Large intestine (tissue), 3 donors: ENCODE measurements at regions not wholly inside any gene's neighbourhood (a gene's known extent, or its start where the extent isn't known, plus 50 kb on each side); places are given as distances from the start of the nearest gene placed in this dataset.
"Not testable (repeated sequence)": the region's sequence is repeated elsewhere in the genome, so short reads cannot be mapped to it uniquely, and the experiment has no call there.

Source experiments
- DNase-seq, 2 donors: peaks; one replicate each; pipeline versions ENCODE4 v3.0.0 to v3.0.0-alpha.2; 2013
- H3K27ac ChIP-seq: one replicate; pipeline ENCODE4 v1.5.1; 2013; ENCODE audit warnings: low read length
- H3K27me3 ChIP-seq: 2 replicates; pipeline ENCODE4 v1.6.1; 2013; ENCODE audit warnings: low read length; ENCODE audit not compliant: control insufficient read depth, insufficient read depth
- H3K36me3 ChIP-seq: 2 replicates; pipeline ENCODE4 v1.6.1; 2013; ENCODE audit warnings: low read length; ENCODE audit not compliant: control insufficient read depth, insufficient read depth
- H3K4me1 ChIP-seq: one replicate; pipeline ENCODE4 v1.6.1; 2013; ENCODE audit warnings: low read length; ENCODE audit not compliant: control insufficient read depth, insufficient read depth
- H3K4me3 ChIP-seq: one replicate; pipeline ENCODE4 v1.5.1; 2013; ENCODE audit warnings: low read length
- H3K9me3 ChIP-seq: one replicate; pipeline ENCODE4 v1.6.1; 2013; ENCODE audit warnings: mild to moderate bottlenecking, low read depth, low read length, moderate library complexity; ENCODE audit not compliant: control insufficient read depth
- WGBS: methylation state at CpG from one replicate; pipeline ENCODE4 v1.1.5; 2013; ENCODE audit warnings: low lambda C conversion rate; ENCODE audit not compliant: insufficient coverage; 5-methylcytosine and 5-hydroxymethylcytosine counted together

DNA sequence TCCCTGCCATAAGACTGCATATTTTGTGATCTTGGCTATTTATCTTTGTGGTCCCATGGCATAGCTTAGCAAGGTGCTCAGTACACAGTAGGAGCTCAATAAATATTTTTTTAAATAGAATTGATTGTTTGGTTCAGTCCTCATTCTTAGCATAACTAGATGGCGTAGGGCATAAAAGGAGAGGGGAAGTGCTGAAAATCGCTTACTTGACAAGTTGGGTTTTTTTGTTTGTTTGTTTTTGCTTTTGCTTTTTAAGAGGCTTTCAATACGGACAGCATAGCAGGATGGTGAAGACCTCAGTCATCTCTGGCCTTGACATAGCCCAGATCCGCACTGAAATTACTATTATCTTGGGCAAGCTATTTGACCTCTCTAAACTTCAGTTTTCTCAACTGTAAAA, 86.6 kb upstream of the RANBP3L start:
- Histone ChIP-seq H3K36me3 (no peaks in the 10 kb centered on the region), H3K27ac (no peak overlapping the region), H3K9me3 (no peaks in the 10 kb centered on the region), H3K4me1 (no peaks in the 10 kb centered on the region), H3K4me3 (no peak overlapping the region), H3K27me3 (no peaks in the 10 kb centered on the region)
- DNase-seq, result no peak
- 67% methylated on average over 1 of the region's 4 CpGs for WGBS

DNA sequence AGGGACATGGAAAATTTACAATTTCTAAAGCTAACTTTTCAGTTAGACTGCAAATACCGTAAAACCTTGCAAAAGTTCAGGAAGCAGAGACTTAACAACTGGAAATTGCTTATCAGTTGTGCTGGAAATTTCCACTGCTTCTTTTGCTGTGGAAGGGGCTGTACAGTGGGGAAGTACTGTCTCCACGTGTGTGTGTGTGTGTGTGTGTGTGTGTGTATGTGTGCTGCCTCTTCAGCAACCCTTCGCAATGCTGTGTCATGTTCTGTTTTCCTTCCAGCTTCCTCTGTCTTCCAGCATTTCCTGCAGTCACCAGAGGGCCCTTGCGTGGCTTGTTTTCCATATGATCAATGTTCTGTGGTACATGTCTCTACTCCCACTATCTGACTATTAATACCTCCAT, 87.5 kb upstream of the RANBP3L start:
- no peak overlapping the region for H3K4me3 ChIP-seq
- no peaks in the 10 kb centered on the region for H3K9me3 ChIP-seq
- no peaks in the 10 kb centered on the region for H3K27me3 ChIP-seq
- no peak overlapping the region for H3K27ac ChIP-seq
- no peak for DNase-seq
- H3K4me1 ChIP-seq, result no peaks in the 10 kb centered on the region
- H3K36me3 ChIP-seq, result no peaks in the 10 kb centered on the region
- 100% methylated on average over 1 of the region's 4 CpGs for WGBS

- H3K4me3 ChIP-seq, result no peak overlapping the region
- no peaks in the 10 kb centered on the region for H3K4me1 ChIP-seq
- no peaks in the 10 kb centered on the region for H3K36me3 ChIP-seq
- no CpG with 5 or more reads among the region's 9 CpGs for WGBS
- no peaks in the 10 kb centered on the region for H3K9me3 ChIP-seq
- no peak for DNase-seq
- H3K27me3 ChIP-seq, result no peaks in the 10 kb centered on the region
- no peak overlapping the region for H3K27ac ChIP-seq
Measured at GRCh38 chr5:36390640-36391039, 88.9 kb upstream of the RANBP3L start.

GRCh38 chr5:36392186-36392585, 90.5 kb upstream of the RANBP3L start:
- no peaks in the 10 kb centered on the region for H3K4me1 ChIP-seq
- no peaks in the 10 kb centered on the region for H3K27me3 ChIP-seq
- H3K36me3 ChIP-seq, result no peaks in the 10 kb centered on the region
- WGBS, result no CpG with 5 or more reads among the region's 5 CpGs
- no peak for DNase-seq
- no peak overlapping the region for H3K4me3 ChIP-seq
- H3K27ac ChIP-seq, result no peak overlapping the region
- H3K9me3 ChIP-seq, result no peaks in the 10 kb centered on the region

GRCh38 chr5:36392818-36393217, 91.1 kb upstream of the RANBP3L start:
- Histone ChIP-seq H3K36me3 (no peaks in the 10 kb centered on the region), H3K27me3 (no peaks in the 10 kb centered on the region), H3K4me3 (no peak overlapping the region), H3K27ac (no peak overlapping the region), H3K4me1 (no peaks in the 10 kb centered on the region), H3K9me3 (no peaks in the 10 kb centered on the region)
- DNase-seq, result no peak

DNA sequence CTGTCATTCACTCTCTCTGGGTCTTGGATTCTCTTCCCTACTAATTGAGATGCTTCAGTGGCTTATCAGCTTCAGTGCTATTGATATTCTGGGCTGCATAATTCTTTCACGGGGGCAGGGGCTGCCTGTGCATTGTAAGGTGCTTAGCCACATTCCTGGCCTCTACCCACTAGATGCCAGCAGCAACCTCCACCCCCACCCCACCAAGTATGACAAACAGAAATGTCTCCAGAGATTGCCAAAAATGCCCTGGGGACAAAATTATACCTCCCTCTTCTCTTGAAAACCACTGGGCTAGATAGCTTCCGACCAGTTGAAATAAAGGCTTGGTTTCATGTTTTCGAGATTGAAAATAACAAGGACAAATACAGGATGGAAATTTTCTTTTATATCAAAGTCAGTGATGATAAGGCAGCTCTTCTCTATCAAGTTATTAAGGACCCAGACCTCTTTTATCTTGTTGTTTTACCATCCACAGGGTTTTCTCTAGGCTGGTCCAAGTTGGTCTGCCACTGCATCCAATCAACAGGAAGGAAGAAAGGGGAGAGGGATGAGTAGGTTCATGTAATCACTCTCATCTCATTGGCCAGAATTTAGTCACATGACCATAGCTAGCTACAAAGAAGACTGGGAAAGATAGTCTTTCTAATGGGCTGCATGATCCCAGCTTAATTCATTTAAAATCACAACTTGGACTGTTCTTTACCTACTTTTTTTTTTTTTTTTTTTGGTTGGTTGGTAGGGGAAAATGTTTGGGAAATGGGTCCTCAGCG, 92.1 kb upstream of the RANBP3L start:
- no peak for DNase-seq
- Histone ChIP-seq H3K27me3 (no peaks in the 10 kb centered on the region), H3K4me3 (no peak overlapping the region), H3K4me1 (no peaks in the 10 kb centered on the region), H3K36me3 (no peaks in the 10 kb centered on the region), H3K9me3 (no peaks in the 10 kb centered on the region), H3K27ac (no peak overlapping the region)
- 80% methylated on average over 2 of the region's 4 CpGs for WGBS

DNA sequence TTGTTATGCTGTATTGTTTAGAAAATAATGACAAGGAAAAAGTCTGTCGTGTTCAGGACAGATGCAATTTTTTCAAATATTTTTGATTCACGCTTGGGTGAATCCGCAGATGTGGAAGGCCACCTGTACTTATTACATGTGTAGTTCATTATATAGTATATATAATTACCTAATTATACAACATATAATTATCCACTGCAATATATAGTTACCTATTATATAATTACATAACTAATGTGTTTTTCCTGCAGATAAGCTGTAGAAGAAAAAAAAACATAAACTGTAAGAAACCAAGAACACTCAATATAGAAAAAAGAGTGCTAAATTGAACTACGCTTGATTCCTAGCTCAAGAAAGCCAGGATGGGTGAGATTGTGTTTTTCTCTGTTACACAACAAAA, 93.6 kb upstream of the RANBP3L start:
- no peak overlapping the region for H3K4me3 ChIP-seq
- no peak for DNase-seq
- H3K9me3 ChIP-seq, result no peaks in the 10 kb centered on the region
- WGBS, result 100% methylated on average over 1 of the region's 4 CpGs
- H3K27ac ChIP-seq, result no peak overlapping the region
- no peaks in the 10 kb centered on the region for H3K27me3 ChIP-seq
- H3K36me3 ChIP-seq, result no peaks in the 10 kb centered on the region
- H3K4me1 ChIP-seq, result no peaks in the 10 kb centered on the region

DNA sequence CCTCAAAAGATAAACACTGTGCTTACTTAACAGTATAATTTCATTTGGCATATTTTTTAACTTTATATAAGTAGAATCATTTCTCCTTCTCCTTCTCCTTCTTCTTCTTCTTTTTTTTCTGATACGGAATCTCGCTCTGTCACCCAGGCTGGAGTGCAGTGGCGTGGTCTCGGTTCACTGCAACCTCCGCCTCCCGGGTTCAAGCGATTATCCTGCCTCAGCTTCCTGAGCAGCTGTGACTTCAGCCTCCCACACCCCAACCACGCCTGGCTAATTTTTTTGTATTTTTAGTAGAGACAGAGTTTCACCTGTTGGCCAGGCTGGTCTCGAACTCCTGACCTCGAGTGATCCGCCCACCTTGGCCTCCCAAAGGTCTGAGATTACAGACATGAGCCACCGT, 94.2 kb upstream of the RANBP3L start:
- H3K4me1 ChIP-seq, DNase-seq, H3K9me3 ChIP-seq, H3K36me3 ChIP-seq, H3K27me3 ChIP-seq, H3K27ac ChIP-seq, H3K4me3 ChIP-seq: not testable (repeated sequence)
- WGBS, result 90% methylated on average over 2 of the region's 12 CpGs

DNA sequence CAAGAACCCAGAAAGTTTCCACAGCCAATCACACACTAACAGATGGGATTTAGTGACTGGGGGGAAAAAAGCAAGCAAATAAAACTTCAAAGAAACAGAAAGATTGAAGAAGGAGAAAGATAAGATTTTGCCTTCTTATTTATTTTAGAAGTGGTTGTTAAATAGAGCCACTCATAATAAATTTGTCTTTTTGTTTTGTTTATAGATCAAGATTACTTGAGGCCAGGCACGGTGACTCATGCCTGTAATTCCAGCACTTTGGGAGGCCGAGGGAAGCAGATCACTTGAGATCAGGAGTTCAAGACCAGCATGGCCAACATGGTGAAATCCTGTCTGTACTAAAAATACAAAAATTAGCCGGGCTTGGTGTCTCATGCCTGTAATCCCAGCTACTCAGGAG, 94.9 kb upstream of the RANBP3L start:
- no CpG with 5 or more reads among the region's 3 CpGs for WGBS
- no peaks in the 10 kb centered on the region for H3K36me3 ChIP-seq
- H3K4me3 ChIP-seq, result no peak overlapping the region
- no peaks in the 10 kb centered on the region for H3K9me3 ChIP-seq
- H3K27ac ChIP-seq, result no peak overlapping the region
- no peaks in the 10 kb centered on the region for H3K4me1 ChIP-seq
- H3K27me3 ChIP-seq, result no peaks in the 10 kb centered on the region
- DNase-seq, result no peak

- Histone ChIP-seq H3K36me3 (no peaks in the 10 kb centered on the region), H3K27ac (no peak overlapping the region), H3K4me1 (no peaks in the 10 kb centered on the region), H3K9me3 (no peaks in the 10 kb centered on the region), H3K27me3 (no peaks in the 10 kb centered on the region), H3K4me3 (no peak overlapping the region)
- WGBS, result 76% methylated on average over 2 of the region's 3 CpGs
- no peak for DNase-seq
Measured at GRCh38 chr5:36397901-36398536, 96.3 kb upstream of the RANBP3L start.

DNA sequence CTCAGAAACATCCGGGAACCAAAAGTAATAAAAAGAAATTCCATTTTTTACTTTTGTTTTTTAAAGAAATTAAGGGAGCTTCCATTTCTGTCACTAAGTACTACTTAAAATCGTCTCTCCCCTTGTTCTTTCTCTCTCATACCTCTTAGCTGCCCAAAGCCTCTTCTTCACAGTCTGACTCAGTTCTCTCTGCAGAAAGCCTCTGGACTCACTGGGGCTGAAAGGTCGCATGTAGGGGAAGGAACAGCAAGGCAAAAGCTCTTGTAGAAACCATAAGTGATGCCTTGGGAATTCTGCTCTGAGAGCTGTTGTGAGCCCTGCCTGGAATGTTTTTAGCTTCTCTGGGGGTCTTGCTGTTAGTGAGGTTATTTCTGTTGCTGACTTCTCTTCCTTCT, 100.8 kb upstream of the RANBP3L start:
- H3K27ac ChIP-seq, result no peak overlapping the region
- WGBS, result 78% methylated on average over 1 of the region's 3 CpGs
- H3K9me3 ChIP-seq, result no peaks in the 10 kb centered on the region
- DNase-seq, result no peak
- H3K36me3 ChIP-seq, result no peaks in the 10 kb centered on the region
- H3K4me3 ChIP-seq, result no peak overlapping the region
- no peaks in the 10 kb centered on the region for H3K27me3 ChIP-seq
- no peaks in the 10 kb centered on the region for H3K4me1 ChIP-seq
